IPS DF 6.9 (cell line): ENCODE measurements at regions not wholly inside any gene's neighbourhood (a gene's known extent, or its start where the extent isn't known, plus 50 kb on each side); places are given as distances from the start of the nearest gene placed in this dataset.

ENCODE experiments used
- DNase-seq: peaks from one replicate; pipeline ENCODE4 v3.0.0-alpha.2; 2013; ENCODE audit warnings: low read depth, low spot score
- H3K27ac ChIP-seq: one replicate; pipeline ENCODE4 v1.5.1; 2013; ENCODE audit warnings: low read length, control low read depth
- H3K27me3 ChIP-seq: 2 replicates; pipeline ENCODE4 v1.6.1; 2013; ENCODE audit warnings: mild to moderate bottlenecking, low read length; ENCODE audit not compliant: control insufficient read depth, insufficient read depth
- H3K36me3 ChIP-seq: 2 replicates; pipeline ENCODE4 v1.6.1; 2013; ENCODE audit warnings: low read length; ENCODE audit not compliant: control insufficient read depth, insufficient read depth
- H3K4me1 ChIP-seq: 2 replicates; pipeline ENCODE4 v1.6.1; 2013; ENCODE audit warnings: low read length; ENCODE audit not compliant: control insufficient read depth, insufficient read depth
- H3K4me3 ChIP-seq: 2 replicates; pipeline ENCODE4 v1.5.1; 2013; ENCODE audit warnings: mild to moderate bottlenecking, low read length
- H3K9me3 ChIP-seq: 2 replicates; pipeline ENCODE4 v1.6.1; 2013; ENCODE audit warnings: low read length, inconsistent platforms; ENCODE audit not compliant: control insufficient read depth, insufficient read depth
- WGBS: extraction: QIAGEN DNeasy Blood & Tissue Kit; methylation state at CpG from one replicate; pipeline ENCODE4 v1.1.7; 2013; ENCODE audit warnings: mixed read lengths, missing lambda C conversion rate; ENCODE audit not compliant: insufficient read length, insufficient coverage; 5-methylcytosine and 5-hydroxymethylcytosine counted together

- WGBS, result no CpG with 5 or more reads among the region's 4 CpGs
- no peak for DNase-seq
Observed at GRCh38 chr18:24590946-24591345, 130.5 kb downstream of the HRH4 start.

GRCh38 chr18:24593401-24593800, 133.0 kb downstream of the HRH4 start:
- Histone ChIP-seq H3K9me3 (no peaks in the 10 kb centered on the region), H3K27ac (no peak overlapping the region), H3K27me3 (no peaks in the 10 kb centered on the region), H3K4me3 (no peak overlapping the region), H3K36me3 (no peaks in the 10 kb centered on the region), H3K4me1 (no peaks in the 10 kb centered on the region)
- no CpG with 5 or more reads among the region's 3 CpGs for WGBS
- no peak for DNase-seq

More at GRCh38 chr18:24590946-24591345, 130.5 kb downstream of the HRH4 start:
- Histone ChIP-seq H3K4me1 (peaks cover 3% of the 10 kb centered on the region; the same call in 1 of the 2 replicates), H3K27ac (no peak overlapping the region), H3K36me3 (no peaks in the 10 kb centered on the region), H3K9me3 (no peaks in the 10 kb centered on the region), H3K4me3 (no peak overlapping the region), H3K27me3 (no peaks in the 10 kb centered on the region)

GRCh38 chr18:24593886-24594285, 133.4 kb downstream of the HRH4 start:
- no peak for DNase-seq
- no peaks in the 10 kb centered on the region for H3K27me3 ChIP-seq

GRCh38 chr18:24595561-24596031, 135.2 kb downstream of the HRH4 start:
- no peaks in the 10 kb centered on the region for H3K27me3 ChIP-seq
- WGBS, result no CpG with 5 or more reads among the region's 12 CpGs
- H3K4me1 ChIP-seq, result no peaks in the 10 kb centered on the region
- H3K36me3 ChIP-seq, result no peaks in the 10 kb centered on the region
- DNase-seq, result no peak
- H3K27ac ChIP-seq, result no peak overlapping the region
- no peaks in the 10 kb centered on the region for H3K9me3 ChIP-seq
- H3K4me3 ChIP-seq, result no peak overlapping the region

More at GRCh38 chr18:24593886-24594285, 133.4 kb downstream of the HRH4 start:
- Histone ChIP-seq H3K9me3 (no peaks in the 10 kb centered on the region), H3K4me3 (no peak overlapping the region), H3K4me1 (no peaks in the 10 kb centered on the region), H3K36me3 (no peaks in the 10 kb centered on the region), H3K27ac (no peak overlapping the region)
- no CpG with 5 or more reads among the region's 4 CpGs for WGBS

GRCh38 chr18:24600076-24600654, 139.7 kb downstream of the HRH4 start:
- H3K27ac ChIP-seq, result no peak overlapping the region
- no peaks in the 10 kb centered on the region for H3K9me3 ChIP-seq
- no peaks in the 10 kb centered on the region for H3K36me3 ChIP-seq
- no peak overlapping the region for H3K4me3 ChIP-seq
- H3K4me1 ChIP-seq, result no peaks in the 10 kb centered on the region
- no CpG with 5 or more reads among the region's 6 CpGs for WGBS
- H3K27me3 ChIP-seq, result no peaks in the 10 kb centered on the region
- DNase-seq, result no peak

- Histone ChIP-seq H3K36me3 (no peaks in the 10 kb centered on the region), H3K9me3 (no peaks in the 10 kb centered on the region), H3K4me1 (no peaks in the 10 kb centered on the region), H3K27me3 (no peaks in the 10 kb centered on the region), H3K27ac (no peak overlapping the region), H3K4me3 (no peak overlapping the region)
- no peak for DNase-seq
- no CpG with 5 or more reads among the region's 1 CpG for WGBS
Observed at GRCh38 chr18:24601585-24601984, 141.1 kb downstream of the HRH4 start.

GRCh38 chr18:24602201-24602600, 141.8 kb downstream of the HRH4 start:
- Histone ChIP-seq H3K4me3 (no peak overlapping the region), H3K9me3 (no peaks in the 10 kb centered on the region), H3K4me1 (no peaks in the 10 kb centered on the region), H3K36me3 (no peaks in the 10 kb centered on the region), H3K27ac (no peak overlapping the region), H3K27me3 (no peaks in the 10 kb centered on the region)
- DNase-seq, result no peak
- no CpG with 5 or more reads among the region's 4 CpGs for WGBS

GRCh38 chr18:24603151-24603550, 142.7 kb downstream of the HRH4 start:
- no CpG with 5 or more reads among the region's 3 CpGs for WGBS
- H3K27me3 ChIP-seq, result no peaks in the 10 kb centered on the region
- DNase-seq, result no peak
- H3K36me3 ChIP-seq, result no peaks in the 10 kb centered on the region
- H3K4me1 ChIP-seq, result no peaks in the 10 kb centered on the region
- H3K9me3 ChIP-seq, result no peaks in the 10 kb centered on the region
- H3K27ac ChIP-seq, result no peak overlapping the region
- H3K4me3 ChIP-seq, result no peak overlapping the region

- WGBS, result no CpG with 5 or more reads among the region's 1 CpG
- Histone ChIP-seq H3K27ac (no peak overlapping the region), H3K9me3 (no peaks in the 10 kb centered on the region), H3K27me3 (no peaks in the 10 kb centered on the region), H3K4me3 (no peak overlapping the region), H3K4me1 (no peaks in the 10 kb centered on the region), H3K36me3 (no peaks in the 10 kb centered on the region)
- no peak for DNase-seq
Observed at GRCh38 chr18:24605444-24605843, 145.0 kb downstream of the HRH4 start.

- Histone ChIP-seq H3K4me1 (no peaks in the 10 kb centered on the region), H3K9me3 (no peaks in the 10 kb centered on the region), H3K27ac (no peak overlapping the region), H3K36me3 (no peaks in the 10 kb centered on the region), H3K27me3 (no peaks in the 10 kb centered on the region), H3K4me3 (no peak overlapping the region)
- no CpG with 5 or more reads among the region's 7 CpGs for WGBS
- DNase-seq, result no peak
Observed at GRCh38 chr18:24609254-24609653, 148.8 kb downstream of the HRH4 start.

- WGBS, result no CpG with 5 or more reads among the region's 8 CpGs
- no peak for DNase-seq
- no peaks in the 10 kb centered on the region for H3K4me1 ChIP-seq
- H3K4me3 ChIP-seq, result no peak overlapping the region
- no peaks in the 10 kb centered on the region for H3K27me3 ChIP-seq
- H3K36me3 ChIP-seq, result no peaks in the 10 kb centered on the region
- no peak overlapping the region for H3K27ac ChIP-seq
- H3K9me3 ChIP-seq, result no peaks in the 10 kb centered on the region
Observed at GRCh38 chr18:24611075-24611474, 150.6 kb downstream of the HRH4 start.
